Esophagus muscularis mucosa (tissue), 4 donors: ENCODE measurements at regions not wholly inside any gene's neighbourhood (a gene's known extent, or its start where the extent isn't known, plus 50 kb on each side); places are given as distances from the start of the nearest gene placed in this dataset.
"Not testable (repeated sequence)": the region's sequence is repeated elsewhere in the genome, so short reads cannot be mapped to it uniquely, and the experiment has no call there.

Source experiments
- DNase-seq: peaks from one replicate; pipeline ENCODE4 v3.0.0-alpha.2; 2017; ENCODE audit errors: extremely low spot score
- H3K27ac ChIP-seq, 4 donors: fragments of 200-600 bp; sonication (generic); replicated peaks in 1 of 4; 1 replicate in 3 of 4; 2 replicates in 1 of 4; pipeline ENCODE4 v1.5.1; 2016 to 2019; ENCODE audit warnings: mild to moderate bottlenecking in 1 of 4
- H3K27me3 ChIP-seq, 4 donors: fragments of 200-600 bp; sonication (generic); one replicate each; pipeline versions ENCODE4 v1.5.1 to v1.6.0; 2016 to 2019
- H3K36me3 ChIP-seq, 4 donors: fragments of 200-600 bp; sonication (generic); one replicate each; pipeline ENCODE4 v1.5.1; 2016 to 2019
- H3K4me1 ChIP-seq, 4 donors: fragments of 200-600 bp; sonication (generic); one replicate each; pipeline ENCODE4 v1.5.1; 2016 to 2019
- H3K4me3 ChIP-seq, 4 donors: fragments of 200-600 bp; sonication (generic); 1 replicate in 2 of 4; 2 replicates in 2 of 4; pipeline ENCODE4 v1.5.1; 2016 to 2019; ENCODE audit warnings: mild to moderate bottlenecking in 4 of 4, moderate library complexity in 1 of 4
- H3K9me3 ChIP-seq, 4 donors: fragments of 200-600 bp; sonication (generic); 1 replicate in 3 of 4; 2 replicates in 1 of 4; pipeline ENCODE4 v1.5.1; 2016 to 2019
- EP300 ChIP-seq: sonication (generic); formaldehyde crosslinking; IDR thresholded peaks from one replicate; pipeline ENCODE4 v1.6.1; 2017; ENCODE audit warnings: antibody characterized with exemption
- POLR2A ChIP-seq: fragments of 450-650 bp; IDR thresholded peaks from one replicate; pipeline ENCODE4 v1.6.1; 2017; ENCODE audit warnings: antibody characterized with exemption, moderate library complexity, mild to moderate bottlenecking, low read depth
- POLR2AphosphoS5 ChIP-seq, 2 donors: sonication (generic); formaldehyde crosslinking; IDR thresholded peaks; one replicate each; pipeline ENCODE4 v1.6.1; 2017; ENCODE audit warnings: antibody characterized with exemption in 2 of 2
- WGBS: methylation state at CpG from one replicate; pipeline ENCODE4 v1.1.5; 2018; 5-methylcytosine and 5-hydroxymethylcytosine counted together
- intact Hi-C: fragments of 100-400 bp; cut with DNase I; formaldehyde crosslinking; loops from one replicate; pipeline ENCODE4 v1.15.1; 2023
- TF ChIP-seq, protein P1 (sequence below), 3 experiments: fragments of 200-600 bp in 2 of 3; fragments of 450-650 bp in 1 of 3; sonication (generic) in 2 of 3; IDR thresholded peaks; one replicate each; pipeline ENCODE4 v1.5.1; 2017 to 2019; ENCODE audit warnings: antibody characterized with exemption in 3 of 3, mild to moderate bottlenecking in 2 of 3, moderate library complexity in 1 of 3

DNA sequence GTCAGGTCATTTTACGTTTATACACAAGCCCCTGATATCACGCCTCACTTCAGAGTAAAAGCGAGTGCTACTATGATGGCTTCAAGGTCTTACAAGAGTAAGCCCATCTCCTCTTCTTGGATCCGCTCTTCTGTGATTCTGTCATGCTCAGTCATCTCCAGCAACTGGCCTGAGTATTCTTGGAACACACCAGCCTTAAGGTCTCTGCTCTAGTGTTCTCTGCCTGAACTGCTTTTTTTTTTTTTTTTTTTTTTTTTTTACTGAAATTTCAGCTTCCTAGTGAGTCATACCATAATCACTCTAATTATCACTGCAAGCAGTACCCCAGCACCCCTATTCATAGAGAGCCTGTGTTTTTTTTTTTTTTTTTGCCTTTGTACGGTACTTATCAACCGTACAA lies 1228.9 kb downstream of the CNTNAP5 start:
- Histone ChIP-seq H3K27me3 (no peaks in the 10 kb centered on the region), H3K36me3 (no peaks in the 10 kb centered on the region), H3K27ac (no peak overlapping the region), H3K4me1 (no peaks in the 10 kb centered on the region), H3K9me3 (no peaks in the 10 kb centered on the region), H3K4me3 (no peak overlapping the region)
- intact Hi-C loops, result no loop called here
- DNase-seq, result no peak
- WGBS, result 82% methylated on average over 6 of the region's 6 CpGs
- TF ChIP-seq EP300 (no peak), POLR2AphosphoS5 (IDR thresholded peaks at IDR 0.05) (no peak), POLR2A (no peak)
- TF ChIP-seq, protein P1, sequence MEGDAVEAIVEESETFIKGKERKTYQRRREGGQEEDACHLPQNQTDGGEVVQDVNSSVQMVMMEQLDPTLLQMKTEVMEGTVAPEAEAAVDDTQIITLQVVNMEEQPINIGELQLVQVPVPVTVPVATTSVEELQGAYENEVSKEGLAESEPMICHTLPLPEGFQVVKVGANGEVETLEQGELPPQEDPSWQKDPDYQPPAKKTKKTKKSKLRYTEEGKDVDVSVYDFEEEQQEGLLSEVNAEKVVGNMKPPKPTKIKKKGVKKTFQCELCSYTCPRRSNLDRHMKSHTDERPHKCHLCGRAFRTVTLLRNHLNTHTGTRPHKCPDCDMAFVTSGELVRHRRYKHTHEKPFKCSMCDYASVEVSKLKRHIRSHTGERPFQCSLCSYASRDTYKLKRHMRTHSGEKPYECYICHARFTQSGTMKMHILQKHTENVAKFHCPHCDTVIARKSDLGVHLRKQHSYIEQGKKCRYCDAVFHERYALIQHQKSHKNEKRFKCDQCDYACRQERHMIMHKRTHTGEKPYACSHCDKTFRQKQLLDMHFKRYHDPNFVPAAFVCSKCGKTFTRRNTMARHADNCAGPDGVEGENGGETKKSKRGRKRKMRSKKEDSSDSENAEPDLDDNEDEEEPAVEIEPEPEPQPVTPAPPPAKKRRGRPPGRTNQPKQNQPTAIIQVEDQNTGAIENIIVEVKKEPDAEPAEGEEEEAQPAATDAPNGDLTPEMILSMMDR (IDR thresholded peaks at IDR 0.05), result no peak

DNA sequence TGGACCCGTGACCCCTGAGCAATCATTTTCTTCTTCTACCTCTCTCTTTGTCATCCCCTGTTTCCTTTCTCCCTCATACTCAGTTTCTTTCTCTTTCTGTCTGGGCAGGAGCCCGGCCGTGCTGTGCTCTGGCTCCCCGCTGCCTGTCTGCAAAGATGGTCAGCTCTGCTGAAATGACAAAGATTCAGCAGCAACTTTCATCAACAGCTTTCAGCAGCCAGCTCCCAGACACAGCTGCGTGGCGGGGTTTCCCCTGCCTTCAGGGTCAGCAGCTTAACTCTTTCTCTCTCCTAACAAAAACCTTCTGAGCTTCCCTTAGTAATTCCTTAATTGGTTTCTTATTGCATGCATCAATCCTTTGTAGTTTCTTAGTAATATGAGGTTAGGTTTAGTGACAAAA lies 1234.4 kb downstream of the CNTNAP5 start:
- Histone ChIP-seq H3K27me3 (no peaks in the 10 kb centered on the region), H3K27ac (no peak overlapping the region), H3K36me3 (no peaks in the 10 kb centered on the region), H3K9me3 (no peaks in the 10 kb centered on the region), H3K4me3 (no peak overlapping the region), H3K4me1 (no peaks in the 10 kb centered on the region)
- WGBS, result 57% methylated on average over 6 of the region's 6 CpGs
- TF ChIP-seq POLR2AphosphoS5 (IDR thresholded peaks at IDR 0.05), result no peak
- TF ChIP-seq, protein P1 (IDR thresholded peaks at IDR 0.05), result no peak
- intact Hi-C loops, result no loop called here
- DNase-seq, result no peak

DNA sequence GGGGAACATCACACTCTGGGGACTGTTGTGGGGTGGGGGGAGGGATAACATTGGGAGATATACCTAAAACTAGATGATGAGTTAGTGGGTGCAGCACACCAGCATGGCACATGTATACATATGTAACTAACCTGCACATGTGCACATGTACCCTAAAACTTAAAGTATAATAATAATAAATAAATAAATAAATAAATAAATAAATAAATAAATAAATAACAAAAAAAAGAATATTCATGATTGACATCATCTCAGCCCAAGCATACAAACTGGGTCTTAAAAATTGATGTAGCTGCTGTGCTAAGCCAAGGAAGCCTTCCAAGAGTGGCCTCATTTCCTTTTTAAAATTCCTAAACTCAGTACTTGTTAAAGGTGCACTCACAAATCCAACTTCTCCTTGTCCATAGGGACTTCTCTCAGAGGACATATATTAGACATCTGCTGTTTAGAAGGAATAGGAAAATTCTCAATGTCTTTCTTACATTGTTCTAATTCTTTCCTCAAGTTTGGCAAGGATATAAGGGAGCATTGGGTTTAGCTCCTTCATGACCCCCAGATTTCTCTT lies 1235.4 kb downstream of the CNTNAP5 start:
- H3K4me3 ChIP-seq, H3K36me3 ChIP-seq, DNase-seq, intact Hi-C loops, H3K9me3 ChIP-seq, H3K27ac ChIP-seq, H3K27me3 ChIP-seq, H3K4me1 ChIP-seq: not testable (repeated sequence)

DNA sequence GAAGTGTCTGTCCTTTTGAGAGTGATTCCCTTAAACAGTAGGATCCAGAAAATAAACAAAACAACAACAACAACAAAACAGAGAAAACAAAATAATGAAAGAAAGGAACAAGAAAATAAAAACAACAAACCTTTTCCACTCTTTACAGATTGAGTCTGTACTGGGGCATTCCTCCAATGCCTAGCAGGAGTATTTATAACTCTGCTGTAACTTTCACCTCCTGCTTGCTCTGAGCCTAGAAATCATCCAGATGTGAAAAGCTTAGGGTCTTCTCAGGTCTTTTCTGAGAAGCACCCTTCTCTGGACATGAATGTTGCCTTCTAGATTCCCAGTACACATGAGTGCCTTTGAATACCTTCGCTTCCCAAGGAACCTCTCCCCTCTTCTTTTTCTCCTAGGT lies 1239.4 kb downstream of the CNTNAP5 start:
- Histone ChIP-seq H3K27me3 (no peaks in the 10 kb centered on the region), H3K27ac (no peak overlapping the region), H3K36me3 (no peaks in the 10 kb centered on the region), H3K9me3 (no peaks in the 10 kb centered on the region), H3K4me3 (no peak overlapping the region), H3K4me1 (no peaks in the 10 kb centered on the region)
- intact Hi-C loops, result no loop called here
- 88% methylated on average over 1 of the region's 1 CpG for WGBS
- DNase-seq, result no peak
- no peak for TF ChIP-seq EP300
- TF ChIP-seq, protein P1 (IDR thresholded peaks at IDR 0.05), result no peak
- TF ChIP-seq POLR2AphosphoS5 (IDR thresholded peaks at IDR 0.05), result no peak
- no peak for TF ChIP-seq POLR2A

DNA sequence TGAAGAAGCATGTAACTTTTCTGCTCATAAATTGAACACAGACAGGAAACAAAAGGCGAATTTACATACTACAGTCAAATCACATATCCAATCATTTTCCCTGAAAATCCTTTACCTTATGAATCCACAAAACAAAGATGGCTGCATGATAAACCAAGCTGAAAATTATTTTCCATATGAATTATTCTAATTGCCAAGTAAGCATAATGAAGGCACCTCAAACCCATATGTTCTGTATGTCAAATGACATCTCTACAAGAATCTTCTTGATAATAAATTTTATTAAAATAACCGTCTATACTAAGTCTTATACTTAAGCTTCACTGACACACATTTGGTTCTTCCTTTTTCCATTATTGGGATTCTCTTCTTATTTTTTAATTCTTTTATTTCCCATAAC lies 1242.6 kb downstream of the CNTNAP5 start:
- no peak overlapping the region for H3K27ac ChIP-seq
- H3K4me3 ChIP-seq, result no peak overlapping the region
- DNase-seq, result no peak
- TF ChIP-seq POLR2AphosphoS5 (IDR thresholded peaks at IDR 0.05) (no peak), POLR2A (no peak), EP300 (no peak)
- TF ChIP-seq, protein P1 (IDR thresholded peaks at IDR 0.05), result no peak
- H3K9me3 ChIP-seq, result no peaks in the 10 kb centered on the region
- no peaks in the 10 kb centered on the region for H3K27me3 ChIP-seq
- no peaks in the 10 kb centered on the region for H3K4me1 ChIP-seq
- intact Hi-C loops, result no loop called here
- 78% methylated on average over 2 of the region's 2 CpGs for WGBS
- no peaks in the 10 kb centered on the region for H3K36me3 ChIP-seq
